Heart left ventricle (tissue), 13 donors: ENCODE measurements at regions not wholly inside any gene's neighbourhood (a gene's known extent, or its start where the extent isn't known, plus 50 kb on each side); places are given as distances from the start of the nearest gene placed in this dataset.

Experiments used
- POLR2A ChIP-seq, 2 donors: fragments of 450-650 bp; IDR thresholded peaks; one replicate each; pipeline ENCODE4 v1.6.1; 2017; ENCODE audit warnings: antibody characterized with exemption in 2 of 2, mild to moderate bottlenecking in 2 of 2, moderate library complexity in 2 of 2
- TF ChIP-seq, protein P1 (sequence below), 12 donors: fragments of 200-600 bp; sonication (generic) in 4 of 12; IDR thresholded peaks; one replicate each; pipeline versions ENCODE4 v1.5.0 to v1.8.0; 2018 to 2022; ENCODE audit warnings: antibody characterized with exemption in 12 of 12, mild to moderate bottlenecking in 5 of 12
- donor health status: ischemic (EF 13 %, LVEDD 7.1; RV severe dilation, severe dysfunction).
- donor health status: DM: no; HTN: yes; CAD: no.
- donor health status: DM: no; HTN: no; CAD: no.
- donor health status: ischemic (EF 25% LVEDD 6.9; RV normal size, moderate dysfunction).
- donor health status: ischemic (EF 25% LVEDD 5.7; RV mildly dilated, moderate dysfunction).
- donor health status: ischemic (EF 35%, LVEDD 5.7; RV mildly dilated, moderate dysfunction).
- donor health status: nonischemic (EF 11% LVEDD 7.7; RV severe dilation, severe dysfunction).
- donor health status: DM: yes; HTN: yes; CAD: no.
- donor health status: PGD.
- donor health status: ischemic (EF 29% LVEDD 5.4; RV normal size, mild dysfunction).
- donor health status: nonischemic (EF 23%, LVEDD 6.1; RV moderate dilation, normal function).

DNA sequence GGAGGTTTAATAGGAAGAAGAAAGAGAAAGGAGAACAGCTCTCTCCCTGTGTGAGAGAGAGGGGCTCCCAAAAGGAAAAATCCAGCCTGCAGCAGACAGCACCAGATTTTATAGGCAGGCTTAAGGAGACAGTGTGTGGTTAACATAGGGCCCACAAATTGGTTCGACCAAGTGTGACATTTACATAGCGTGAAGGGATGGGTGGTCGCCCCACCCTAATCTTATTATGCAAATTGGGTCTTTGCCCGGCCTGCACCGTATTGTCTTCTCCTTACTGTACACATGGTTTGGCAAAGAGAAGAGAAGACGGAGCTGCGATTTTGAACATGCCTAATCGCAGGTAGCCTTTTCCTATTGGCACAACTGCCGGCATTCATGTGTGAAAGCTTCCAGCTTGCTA lies 756.3 kb downstream of the NXPH1 start:
- TF ChIP-seq, protein P1, sequence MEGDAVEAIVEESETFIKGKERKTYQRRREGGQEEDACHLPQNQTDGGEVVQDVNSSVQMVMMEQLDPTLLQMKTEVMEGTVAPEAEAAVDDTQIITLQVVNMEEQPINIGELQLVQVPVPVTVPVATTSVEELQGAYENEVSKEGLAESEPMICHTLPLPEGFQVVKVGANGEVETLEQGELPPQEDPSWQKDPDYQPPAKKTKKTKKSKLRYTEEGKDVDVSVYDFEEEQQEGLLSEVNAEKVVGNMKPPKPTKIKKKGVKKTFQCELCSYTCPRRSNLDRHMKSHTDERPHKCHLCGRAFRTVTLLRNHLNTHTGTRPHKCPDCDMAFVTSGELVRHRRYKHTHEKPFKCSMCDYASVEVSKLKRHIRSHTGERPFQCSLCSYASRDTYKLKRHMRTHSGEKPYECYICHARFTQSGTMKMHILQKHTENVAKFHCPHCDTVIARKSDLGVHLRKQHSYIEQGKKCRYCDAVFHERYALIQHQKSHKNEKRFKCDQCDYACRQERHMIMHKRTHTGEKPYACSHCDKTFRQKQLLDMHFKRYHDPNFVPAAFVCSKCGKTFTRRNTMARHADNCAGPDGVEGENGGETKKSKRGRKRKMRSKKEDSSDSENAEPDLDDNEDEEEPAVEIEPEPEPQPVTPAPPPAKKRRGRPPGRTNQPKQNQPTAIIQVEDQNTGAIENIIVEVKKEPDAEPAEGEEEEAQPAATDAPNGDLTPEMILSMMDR (IDR thresholded peaks at IDR 0.05), result no peak
- no peak for TF ChIP-seq POLR2A (IDR thresholded peaks at IDR 0.05)
